A549 (cell line): ENCODE measurements at regions not wholly inside any gene's neighbourhood (a gene's known extent, or its start where the extent isn't known, plus 50 kb on each side); places are given as distances from the start of the nearest gene placed in this dataset.

ENCODE experiments used
- ATAC-seq, 2 experiments: fragments of 200-7000 bp in 1 of 2; fragments of >200 bp in 1 of 2; cut with Nextera tagmentation in 1 of 2; cut with Tn5 transposase in 1 of 2; 3 replicates each; pipeline versions ENCODE4 v1.8.0 to v1.9.1; 2018 to 2020; ENCODE audit warnings: mild to moderate bottlenecking in 1 of 2, moderate library complexity in 1 of 2
- CTCF ChIA-PET: fragments of 300-600 bp; sonication (Branson Sonifier 250); formaldehyde crosslinking; extraction: SDS; loops from one replicate; lab custom pipeline; 2021; ENCODE audit warnings: antibody characterized with exemption, inconsistent platforms; lab: Yijun Ruan, JAX
- POLR2A ChIA-PET: fragments of 350-600 bp; formaldehyde crosslinking; extraction: SDS; loops from one replicate; lab custom pipeline; 2021; ENCODE audit warnings: antibody characterized with exemption, inconsistent platforms; lab: Yijun Ruan, JAX
- DNase-seq, 2 experiments: peaks; one replicate each; pipeline versions ENCODE4 v3.0.0 to v3.0.0-alpha.2; 2011 to 2016; ENCODE audit warnings: low read depth in 1 of 2, low spot score in 1 of 2
- FAIRE-seq: peaks from 2 replicates; lab custom pipeline; 2011; peaks lifted over from hg19 to GRCh38; lab: Jason Lieb, UNC
- H3K27ac ChIP-seq, 2 experiments: fragments of >200 bp; sonication (Bioruptor Twin); formaldehyde crosslinking; 3 replicates each; pipeline ENCODE4 v1.5.1; 2016 to 2017
- H3K4me1 ChIP-seq: fragments of >200 bp; sonication (Bioruptor Twin); formaldehyde crosslinking; 3 replicates; pipeline ENCODE4 v1.6.1; 2016
- H3K4me2 ChIP-seq: fragments of >200 bp; sonication (Bioruptor Twin); formaldehyde crosslinking; 3 replicates; pipeline ENCODE4 v1.6.1; 2016
- H3K4me3 ChIP-seq: fragments of >200 bp; sonication (Bioruptor Twin); formaldehyde crosslinking; 3 replicates; pipeline ENCODE4 v1.5.1; 2016
- H3K9me3 ChIP-seq: fragments of >200 bp; sonication (Bioruptor Twin); formaldehyde crosslinking; 3 replicates; pipeline ENCODE4 v1.6.1; 2016
- BHLHE40 ChIP-seq: IDR thresholded peaks from 2 replicates; pipeline ENCODE4 v1.6.1; 2012; ENCODE audit warnings: low read depth, low read length, inconsistent platforms
- CEBPB ChIP-seq, 2 experiments: fragments of >200 bp in 1 of 2; sonication (Bioruptor Twin) in 1 of 2; formaldehyde crosslinking in 1 of 2; IDR thresholded peaks; 2 replicates each; pipeline ENCODE4 v1.6.1; 2012 to 2016
- ELK1 ChIP-seq: fragments of 150-350 bp; IDR thresholded peaks from 2 replicates; pipeline ENCODE4 v1.6.1; 2014; ENCODE audit warnings: low read depth, mild to moderate bottlenecking, low read length
- HMGXB4 ChIP-seq: fragments of 250-450 bp; sonication (Bioruptor Pico); IDR thresholded peaks from 2 replicates; pipeline ENCODE4 v1.5.0; 2021; ENCODE audit warnings: mild to moderate bottlenecking, moderate library complexity, borderline replicate concordance
- HOXA7 ChIP-seq: fragments of 250-450 bp; sonication (Bioruptor Pico); IDR thresholded peaks from 2 replicates; pipeline ENCODE4 v1.5.0; 2020; ENCODE audit warnings: mild to moderate bottlenecking, moderate library complexity
- HOXB5 ChIP-seq: fragments of 250-450 bp; sonication (Bioruptor Pico); IDR thresholded peaks from 2 replicates; pipeline ENCODE4 v1.5.0; 2020; ENCODE audit warnings: mild to moderate bottlenecking, moderate library complexity
- KDM1A ChIP-seq: fragments of 200-600 bp; sonication (generic); IDR thresholded peaks from 2 replicates; pipeline ENCODE4 v1.6.1; 2016; ENCODE audit warnings: low read depth, mild to moderate bottlenecking
- MAFK ChIP-seq: fragments of 450-650 bp; IDR thresholded peaks from 2 replicates; pipeline ENCODE4 v1.6.1; 2014; ENCODE audit not compliant: partially characterized antibody
- MAX ChIP-seq: IDR thresholded peaks from 2 replicates; pipeline ENCODE4 v1.6.1; 2012
- MAZ ChIP-seq: fragments of 150-350 bp; IDR thresholded peaks from 2 replicates; pipeline ENCODE4 v1.6.1; 2014; ENCODE audit warnings: antibody characterized with exemption, low read depth, low read length, borderline replicate concordance
- MYC ChIP-seq: IDR thresholded peaks from 2 replicates; pipeline ENCODE4 v1.6.1; 2012; ENCODE audit warnings: mild to moderate bottlenecking, inconsistent platforms, low read length, improper control_type of control experiment, borderline replicate concordance
- NFE2L2 ChIP-seq: fragments of 150-350 bp; conservative IDR thresholded peaks from 2 replicates; pipeline ENCODE4 v1.6.1; 2014; ENCODE audit warnings: low read length
- PBX3 ChIP-seq: IDR thresholded peaks from 2 replicates; pipeline ENCODE4 v1.6.1; 2012
- REST ChIP-seq: fragments of 200-600 bp; sonication (generic); IDR thresholded peaks from 2 replicates; pipeline ENCODE4 v1.6.1; 2016; ENCODE audit warnings: antibody characterized with exemption, mild to moderate bottlenecking, moderate library complexity
- RNF2 ChIP-seq: fragments of 200-600 bp; sonication (generic); IDR thresholded peaks from 2 replicates; pipeline ENCODE4 v1.6.1; 2016; ENCODE audit warnings: low read depth, mild to moderate bottlenecking, antibody characterized with exemption, moderate library complexity, borderline replicate concordance
- SREBF2 ChIP-seq: fragments of 450-650 bp; IDR thresholded peaks from 2 replicates; pipeline ENCODE4 v1.6.1; 2014; ENCODE audit warnings: mild to moderate bottlenecking, moderate library complexity
- WGBS: methylation state at CpG from one replicate; pipeline ENCODE4 v1.1.6; 2017; ENCODE audit errors: missing lambda C conversion rate; 5-methylcytosine and 5-hydroxymethylcytosine counted together

GRCh38 chr13:55887561-55887960 is 1253.2 kb upstream of the PRR20A start:
- DNase-seq = no peak
- no peak overlapping the region for H3K27ac ChIP-seq
- TF ChIP-seq HOXB5 (CRISPR knock-in tag) = no peak
- no peak for TF ChIP-seq REST
- TF ChIP-seq KDM1A = no peak
- TF ChIP-seq, all 56 proteins: peak for 0
- Histone ChIP-seq H3K4me3 (no peak overlapping the region), H3K4me2 (no peak overlapping the region), H3K9me3 (no peaks in the 10 kb centered on the region), H3K4me1 (no peaks in the 10 kb centered on the region)
- CTCF ChIA-PET = no interaction called here
- POLR2A ChIA-PET = no interaction called here
- FAIRE-seq = no peak
- WGBS = 3% methylated on average over 1 of the region's 1 CpG
- ATAC-seq = no peak

- TF ChIP-seq NFE2L2 = no peak
- TF ChIP-seq RNF2 = no peak
- TF ChIP-seq MAZ = no peak
- no peak for TF ChIP-seq BHLHE40
- TF ChIP-seq HMGXB4 (CRISPR knock-in tag) = no peak
- TF ChIP-seq SREBF2 = no peak
- no peak for TF ChIP-seq HOXB5 (CRISPR knock-in tag)
- TF ChIP-seq HOXA7 (CRISPR knock-in tag) = no peak
- no peak for TF ChIP-seq MAFK
- no peak for TF ChIP-seq MYC
- TF ChIP-seq ELK1 = no peak
- no peak for TF ChIP-seq MAX
- TF ChIP-seq REST = no peak
- TF ChIP-seq CEBPB (IDR thresholded peaks at IDR 0.05) = no peak
- TF ChIP-seq PBX3 = no peak
- ChIA-PET POLR2A (no interaction called here), CTCF (no interaction called here)
- no peaks in the 10 kb centered on the region for H3K9me3 ChIP-seq
- H3K4me3 ChIP-seq = no peak overlapping the region
- H3K27ac ChIP-seq = no peak overlapping the region
- no peak for DNase-seq
- FAIRE-seq = no peak
- H3K4me2 ChIP-seq = no peak overlapping the region
- H3K4me1 ChIP-seq = no peaks in the 10 kb centered on the region
- ATAC-seq = no peak
- 2% methylated on average over 3 of the region's 3 CpGs for WGBS
Measured at GRCh38 chr13:55893540-55893939, 1247.2 kb upstream of the PRR20A start.
